SJSA1 (cell line): ENCODE measurements at regions not wholly inside any gene's neighbourhood (a gene's known extent, or its start where the extent isn't known, plus 50 kb on each side); places are given as distances from the start of the nearest gene placed in this dataset.

Experiments
- DNase-seq, 2 experiments: peaks; one replicate each; pipeline ENCODE4 v3.0.0-alpha.2; 2015 to 2020; ENCODE audit warnings: low spot score in 2 of 2, low read depth in 1 of 2
- H3K27ac ChIP-seq: fragments of 250-450 bp; sonication (Bioruptor Pico); 2 replicates; pipeline ENCODE4 v1.5.1; 2020; ENCODE audit warnings: mild to moderate bottlenecking, moderate library complexity
- H3K27me3 ChIP-seq: fragments of 250-450 bp; sonication (Bioruptor Pico); replicated peaks from 2 replicates; pipeline ENCODE4 v1.5.1; 2020; ENCODE audit warnings: mild to moderate bottlenecking, moderate library complexity
- H3K36me3 ChIP-seq: fragments of 250-450 bp; sonication (Bioruptor Pico); 2 replicates; pipeline ENCODE4 v1.5.1; 2020; ENCODE audit warnings: mild to moderate bottlenecking
- H3K4me1 ChIP-seq: fragments of 250-450 bp; sonication (Bioruptor Pico); replicated peaks from 2 replicates; pipeline ENCODE4 v1.6.1; 2021; ENCODE audit warnings: mild to moderate bottlenecking
- H3K4me3 ChIP-seq: fragments of 250-450 bp; sonication (Bioruptor Pico); 2 replicates; pipeline ENCODE4 v1.5.1; 2020; ENCODE audit warnings: mild to moderate bottlenecking
- H3K9me3 ChIP-seq: fragments of 250-450 bp; sonication (Bioruptor Pico); replicated peaks from 2 replicates; pipeline ENCODE4 v1.5.1; 2020; ENCODE audit warnings: mild to moderate bottlenecking

GRCh38 chr7:124276005-124276622 lies 243.2 kb upstream of the TMEM229A start:
- no peak overlapping the region for H3K4me3 ChIP-seq
- DNase-seq: peak; percentile 20 to 44
- no peaks in the 10 kb centered on the region for H3K4me1 ChIP-seq
- no peak overlapping the region for H3K27ac ChIP-seq
- no peaks in the 10 kb centered on the region for H3K27me3 ChIP-seq
- H3K36me3 ChIP-seq: no peaks in the 10 kb centered on the region
- no peaks in the 10 kb centered on the region for H3K9me3 ChIP-seq

- Histone ChIP-seq H3K4me1 (no peaks in the 10 kb centered on the region), H3K9me3 (no peaks in the 10 kb centered on the region)
- no peak for DNase-seq
These were observed 242.5 kb upstream of the TMEM229A start for GRCh38 chr7:124275411-124275810.

GRCh38 chr7:124269774-124270173 lies 236.9 kb upstream of the TMEM229A start:
- Histone ChIP-seq H3K9me3 (no peaks in the 10 kb centered on the region), H3K36me3 (no peaks in the 10 kb centered on the region), H3K4me3 (no peak overlapping the region), H3K27ac (no peak overlapping the region), H3K4me1 (no peaks in the 10 kb centered on the region), H3K27me3 (no peaks in the 10 kb centered on the region)
- no peak for DNase-seq

More at GRCh38 chr7:124275411-124275810, 242.5 kb upstream of the TMEM229A start:
- H3K4me3 ChIP-seq: no peak overlapping the region
- no peaks in the 10 kb centered on the region for H3K36me3 ChIP-seq
- no peak overlapping the region for H3K27ac ChIP-seq
- no peaks in the 10 kb centered on the region for H3K27me3 ChIP-seq

- no peaks in the 10 kb centered on the region for H3K9me3 ChIP-seq
- H3K36me3 ChIP-seq: no peaks in the 10 kb centered on the region
- H3K27me3 ChIP-seq: no peaks in the 10 kb centered on the region
- no peak overlapping the region for H3K4me3 ChIP-seq
- H3K4me1 ChIP-seq: no peaks in the 10 kb centered on the region
- no peak for DNase-seq
- no peak overlapping the region for H3K27ac ChIP-seq
These were observed 234.3 kb upstream of the TMEM229A start for GRCh38 chr7:124267154-124267553.

- Histone ChIP-seq H3K36me3 (no peaks in the 10 kb centered on the region), H3K27ac (no peak overlapping the region), H3K27me3 (no peaks in the 10 kb centered on the region), H3K9me3 (no peaks in the 10 kb centered on the region), H3K4me1 (no peaks in the 10 kb centered on the region), H3K4me3 (no peak overlapping the region)
- DNase-seq: no peak
These were observed 230.5 kb upstream of the TMEM229A start for GRCh38 chr7:124263232-124263827.

- H3K27ac ChIP-seq: no peak overlapping the region
- H3K27me3 ChIP-seq: no peaks in the 10 kb centered on the region
- H3K9me3 ChIP-seq: no peaks in the 10 kb centered on the region
- no peaks in the 10 kb centered on the region for H3K36me3 ChIP-seq
- no peak overlapping the region for H3K4me3 ChIP-seq
- no peaks in the 10 kb centered on the region for H3K4me1 ChIP-seq
- DNase-seq: no peak
These were observed 228.8 kb upstream of the TMEM229A start for GRCh38 chr7:124261710-124262109.

GRCh38 chr7:124257638-124258308 lies 224.9 kb upstream of the TMEM229A start:
- H3K4me1 ChIP-seq: no peaks in the 10 kb centered on the region
- H3K27ac ChIP-seq: no peak overlapping the region
- H3K4me3 ChIP-seq: no peak overlapping the region
- no peaks in the 10 kb centered on the region for H3K9me3 ChIP-seq
- DNase-seq: no peak
- H3K36me3 ChIP-seq: no peaks in the 10 kb centered on the region
- H3K27me3 ChIP-seq: no peaks in the 10 kb centered on the region

- H3K4me3 ChIP-seq: no peak overlapping the region
- no peak overlapping the region for H3K27ac ChIP-seq
- no peaks in the 10 kb centered on the region for H3K9me3 ChIP-seq
- no peak for DNase-seq
- H3K27me3 ChIP-seq: no peaks in the 10 kb centered on the region
- H3K36me3 ChIP-seq: no peaks in the 10 kb centered on the region
- H3K4me1 ChIP-seq: no peaks in the 10 kb centered on the region
These were observed 222.3 kb upstream of the TMEM229A start for GRCh38 chr7:124255041-124255655.

- H3K9me3 ChIP-seq: no peaks in the 10 kb centered on the region
- H3K36me3 ChIP-seq: no peaks in the 10 kb centered on the region
- no peaks in the 10 kb centered on the region for H3K27me3 ChIP-seq
- H3K4me3 ChIP-seq: no peak overlapping the region
- H3K4me1 ChIP-seq: no peaks in the 10 kb centered on the region
- no peak for DNase-seq
- H3K27ac ChIP-seq: no peak overlapping the region
These were observed 221.5 kb upstream of the TMEM229A start for GRCh38 chr7:124254396-124254795.

- DNase-seq: no peak
- no peaks in the 10 kb centered on the region for H3K9me3 ChIP-seq
- no peaks in the 10 kb centered on the region for H3K36me3 ChIP-seq
- no peak overlapping the region for H3K27ac ChIP-seq
- no peaks in the 10 kb centered on the region; the same call in 1 of the 2 replicates for H3K4me1 ChIP-seq
- H3K27me3 ChIP-seq: no peaks in the 10 kb centered on the region
- no peak overlapping the region for H3K4me3 ChIP-seq
These were observed 218.8 kb upstream of the TMEM229A start for GRCh38 chr7:124251636-124252035.

GRCh38 chr7:124250297-124251034 lies 217.6 kb upstream of the TMEM229A start:
- Histone ChIP-seq H3K27me3 (no peaks in the 10 kb centered on the region), H3K4me1 (peaks cover 3% of the 10 kb centered on the region; the same call in 1 of the 2 replicates), H3K9me3 (no peaks in the 10 kb centered on the region), H3K36me3 (no peaks in the 10 kb centered on the region), H3K27ac (no peak overlapping the region), H3K4me3 (no peak overlapping the region)
- no peak for DNase-seq

- no peaks in the 10 kb centered on the region for H3K27me3 ChIP-seq
- no peak overlapping the region for H3K4me3 ChIP-seq
- DNase-seq: no peak
- H3K4me1 ChIP-seq: peaks cover 3% of the 10 kb centered on the region; the same call in 1 of the 2 replicates
- no peak overlapping the region for H3K27ac ChIP-seq
- H3K36me3 ChIP-seq: no peaks in the 10 kb centered on the region
- H3K9me3 ChIP-seq: no peaks in the 10 kb centered on the region
These were observed 214.8 kb upstream of the TMEM229A start for GRCh38 chr7:124247691-124248090.

GRCh38 chr7:124246262-124246863 lies 213.5 kb upstream of the TMEM229A start:
- H3K27ac ChIP-seq: no peak overlapping the region
- H3K4me1 ChIP-seq: peaks cover 3% of the 10 kb centered on the region; the same call in 1 of the 2 replicates
- no peaks in the 10 kb centered on the region for H3K27me3 ChIP-seq
- peak in 1 of 2 experiments; percentile 29 for DNase-seq
- H3K4me3 ChIP-seq: no peak overlapping the region
- no peaks in the 10 kb centered on the region for H3K9me3 ChIP-seq
- H3K36me3 ChIP-seq: no peaks in the 10 kb centered on the region
